Bronchial epithelial cell (primary cell): ENCODE measurements at regions not wholly inside any gene's neighbourhood (a gene's known extent, or its start where the extent isn't known, plus 50 kb on each side); places are given as distances from the start of the nearest gene placed in this dataset.

Experiments
- DNase-seq: peaks from one replicate; pipeline ENCODE4 v3.0.0-alpha.2; 2010; ENCODE audit warnings: low read depth
- FAIRE-seq: peaks from 2 replicates; lab custom pipeline; 2011; peaks lifted over from hg19 to GRCh38; lab: Jason Lieb, UNC
- H3K27me3 ChIP-seq: 2 replicates; pipeline ENCODE4 v1.5.1; 2011; ENCODE audit warnings: low read length; ENCODE audit not compliant: control insufficient read depth, insufficient read depth
- H3K36me3 ChIP-seq: 2 replicates; pipeline ENCODE4 v1.5.1; 2011; ENCODE audit warnings: low read length; ENCODE audit not compliant: control insufficient read depth, insufficient read depth
- H3K4me3 ChIP-seq: 2 replicates; pipeline ENCODE4 v1.5.1; 2011; ENCODE audit warnings: mild to moderate bottlenecking, low read depth, low read length, control low read depth
- CTCF ChIP-seq: IDR thresholded peaks from 2 replicates; pipeline ENCODE4 v1.5.1; 2011; ENCODE audit warnings: mild to moderate bottlenecking, moderate library complexity, low read length, control low read depth, inconsistent platforms; ENCODE audit not compliant: insufficient read depth, severe bottlenecking

- no peaks in the 10 kb centered on the region for H3K27me3 ChIP-seq
- FAIRE-seq (no peak), DNase-seq (no peak)
- TF ChIP-seq CTCF, result no peak
- no peaks in the 10 kb centered on the region for H3K36me3 ChIP-seq
- no peak overlapping the region for H3K4me3 ChIP-seq
Observed at GRCh38 chr4:110395421-110395820, 80.5 kb upstream of the ENPEP start.

GRCh38 chr4:110394871-110395270, 81.1 kb upstream of the ENPEP start:
- Histone ChIP-seq H3K36me3 (no peaks in the 10 kb centered on the region), H3K27me3 (no peaks in the 10 kb centered on the region), H3K4me3 (no peak overlapping the region)
- DNase-seq (no peak), FAIRE-seq (no peak)
- no peak for TF ChIP-seq CTCF

GRCh38 chr4:110381784-110382183, 94.2 kb upstream of the ENPEP start:
- Histone ChIP-seq H3K36me3 (no peaks in the 10 kb centered on the region), H3K27me3 (no peaks in the 10 kb centered on the region), H3K4me3 (no peak overlapping the region)
- no peak for DNase-seq
- FAIRE-seq, result no peak
- no peak for TF ChIP-seq CTCF

- no peaks in the 10 kb centered on the region for H3K27me3 ChIP-seq
- H3K36me3 ChIP-seq, result no peaks in the 10 kb centered on the region
- DNase-seq, result no peak
- no peak overlapping the region for H3K4me3 ChIP-seq
- no peak for FAIRE-seq
- no peak for TF ChIP-seq CTCF
Observed at GRCh38 chr4:110372485-110372884, 103.5 kb upstream of the ENPEP start.

- no peak for FAIRE-seq
- Histone ChIP-seq H3K27me3 (no peaks in the 10 kb centered on the region), H3K36me3 (no peaks in the 10 kb centered on the region), H3K4me3 (no peak overlapping the region)
- DNase-seq, result no peak
- TF ChIP-seq CTCF, result no peak
Observed at GRCh38 chr4:110371016-110371770, 104.8 kb upstream of the ENPEP start.

GRCh38 chr4:110368409-110368808, 107.5 kb upstream of the ENPEP start:
- Histone ChIP-seq H3K36me3 (no peaks in the 10 kb centered on the region), H3K4me3 (no peak overlapping the region), H3K27me3 (no peaks in the 10 kb centered on the region)
- DNase-seq (no peak), FAIRE-seq (no peak)
- no peak for TF ChIP-seq CTCF
